Muscle layer of duodenum (tissue), 2 donors: ENCODE measurements at regions not wholly inside any gene's neighbourhood (a gene's known extent, or its start where the extent isn't known, plus 50 kb on each side); places are given as distances from the start of the nearest gene placed in this dataset.

Experiments used
- H3K27ac ChIP-seq: one replicate; pipeline ENCODE4 v1.7.0; 2013; ENCODE audit warnings: mild to moderate bottlenecking, low read length
- H3K27me3 ChIP-seq: one replicate; pipeline ENCODE4 v1.7.0; 2013; ENCODE audit warnings: low read depth, mild to moderate bottlenecking, control low read depth, low read length
- H3K36me3 ChIP-seq, 2 donors: one replicate each; pipeline ENCODE4 v1.7.0; 2013; ENCODE audit warnings: low read length in 2 of 2, control low read depth in 1 of 2, mild to moderate bottlenecking in 1 of 2; ENCODE audit not compliant: insufficient read depth in 2 of 2, control insufficient read depth in 1 of 2
- H3K4me1 ChIP-seq, 2 donors: one replicate each; pipeline ENCODE4 v1.7.0; 2013; ENCODE audit warnings: low read length in 2 of 2, mild to moderate bottlenecking in 2 of 2, control low read depth in 1 of 2, moderate library complexity in 1 of 2; ENCODE audit not compliant: insufficient read depth in 2 of 2, control insufficient read depth in 1 of 2
- H3K4me3 ChIP-seq, 2 donors: one replicate each; pipeline ENCODE4 v1.7.0; 2013; ENCODE audit warnings: low read length in 2 of 2, low read depth in 1 of 2, mild to moderate bottlenecking in 1 of 2
- H3K9me3 ChIP-seq, 2 donors: one replicate each; pipeline ENCODE4 v1.7.0; 2013; ENCODE audit warnings: low read length in 2 of 2, control low read depth in 1 of 2, mild to moderate bottlenecking in 1 of 2; ENCODE audit not compliant: control insufficient read depth in 1 of 2
- donor health status: healthy.

GRCh38 chr2:180077295-180077906 is 70.3 kb upstream of the CWC22 start:
- H3K27ac ChIP-seq = no peak overlapping the region

GRCh38 chr2:180075870-180076269 is 68.8 kb upstream of the CWC22 start:
- Histone ChIP-seq H3K9me3 (peaks cover 0 to 2% of the 10 kb centered on the region in 2 donors), H3K27ac (no peak overlapping the region), H3K27me3 (no peaks in the 10 kb centered on the region), H3K4me1 (no peaks in the 10 kb centered on the region), H3K36me3 (no peaks in the 10 kb centered on the region), H3K4me3 (no peak overlapping the region)

More at GRCh38 chr2:180077295-180077906, 70.3 kb upstream of the CWC22 start:
- no peaks in the 10 kb centered on the region for H3K27me3 ChIP-seq
- H3K36me3 ChIP-seq = no peaks in the 10 kb centered on the region
- H3K4me1 ChIP-seq = no peaks in the 10 kb centered on the region
- H3K9me3 ChIP-seq = peaks cover 0 to 8% of the 10 kb centered on the region in 2 donors
- H3K4me3 ChIP-seq = no peak overlapping the region

GRCh38 chr2:180071797-180072196 is 64.7 kb upstream of the CWC22 start:
- H3K27me3 ChIP-seq = no peaks in the 10 kb centered on the region
- H3K4me3 ChIP-seq = no peak overlapping the region
- H3K4me1 ChIP-seq = no peaks in the 10 kb centered on the region
- H3K27ac ChIP-seq = no peak overlapping the region
- peaks cover 0 to 7% of the 10 kb centered on the region in 2 donors for H3K9me3 ChIP-seq
- H3K36me3 ChIP-seq = no peaks in the 10 kb centered on the region

GRCh38 chr2:180063494-180064092 is 56.5 kb upstream of the CWC22 start:
- H3K27me3 ChIP-seq = no peaks in the 10 kb centered on the region
- H3K9me3 ChIP-seq = no peaks in the 10 kb centered on the region
- no peak overlapping the region for H3K4me3 ChIP-seq
- no peaks in the 10 kb centered on the region for H3K4me1 ChIP-seq
- H3K27ac ChIP-seq = no peak overlapping the region
- no peaks in the 10 kb centered on the region for H3K36me3 ChIP-seq

GRCh38 chr2:180062178-180062577 is 55.1 kb upstream of the CWC22 start:
- no peaks in the 10 kb centered on the region for H3K27me3 ChIP-seq
- H3K4me3 ChIP-seq = no peak overlapping the region
- H3K4me1 ChIP-seq = no peaks in the 10 kb centered on the region

GRCh38 chr2:180061546-180061945 is 54.4 kb upstream of the CWC22 start:
- H3K27me3 ChIP-seq = no peaks in the 10 kb centered on the region

More at GRCh38 chr2:180062178-180062577, 55.1 kb upstream of the CWC22 start:
- no peaks in the 10 kb centered on the region for H3K36me3 ChIP-seq
- H3K9me3 ChIP-seq = no peaks in the 10 kb centered on the region
- no peak overlapping the region for H3K27ac ChIP-seq

GRCh38 chr2:180061085-180061484 is 54.0 kb upstream of the CWC22 start:
- Histone ChIP-seq H3K27me3 (no peaks in the 10 kb centered on the region), H3K36me3 (no peaks in the 10 kb centered on the region), H3K27ac (no peak overlapping the region), H3K4me1 (no peaks in the 10 kb centered on the region), H3K4me3 (no peak overlapping the region), H3K9me3 (no peaks in the 10 kb centered on the region)

More at GRCh38 chr2:180061546-180061945, 54.4 kb upstream of the CWC22 start:
- Histone ChIP-seq H3K36me3 (no peaks in the 10 kb centered on the region), H3K27ac (no peak overlapping the region), H3K4me3 (no peak overlapping the region), H3K9me3 (no peaks in the 10 kb centered on the region), H3K4me1 (no peaks in the 10 kb centered on the region)

- no peaks in the 10 kb centered on the region for H3K9me3 ChIP-seq
- no peak overlapping the region for H3K4me3 ChIP-seq
- H3K27ac ChIP-seq = no peak overlapping the region
- H3K27me3 ChIP-seq = no peaks in the 10 kb centered on the region
- H3K4me1 ChIP-seq = no peaks in the 10 kb centered on the region
- H3K36me3 ChIP-seq = no peaks in the 10 kb centered on the region
Measured at GRCh38 chr2:180058993-180059392, 51.9 kb upstream of the CWC22 start.

GRCh38 chr2:180057706-180058412 is 50.8 kb upstream of the CWC22 start:
- H3K4me3 ChIP-seq = no peak overlapping the region
- no peaks in the 10 kb centered on the region for H3K36me3 ChIP-seq
- H3K4me1 ChIP-seq = no peaks in the 10 kb centered on the region
- no peaks in the 10 kb centered on the region for H3K27me3 ChIP-seq
- no peaks in the 10 kb centered on the region for H3K9me3 ChIP-seq
- no peak overlapping the region for H3K27ac ChIP-seq
